ENCODE measurements at regions not wholly inside any gene's neighbourhood (a gene's known extent, or its start where the extent isn't known, plus 50 kb on each side); places are given as distances from the start of the nearest gene placed in this dataset.

GRCh38 chr5:113794981-113795380, 281.5 kb downstream of the YTHDC2 start:
- Histone ChIP-seq H3K36me3 (no peaks in the 10 kb centered on the region), H3K27me3 (no peaks in the 10 kb centered on the region), H3K4me1 (no peaks in the 10 kb centered on the region), H3K4me3 (no peak overlapping the region), H3K27ac (no peak overlapping the region), H3K9me3 (no peaks in the 10 kb centered on the region)
- ATAC-seq = no peak
- intact Hi-C loops (cut with DNase I) = no loop called here
- TF ChIP-seq CTCF (IDR thresholded peaks at IDR 0.05) = no peak
- WGBS, 2 donors = 83 to 87% methylated on average over 1 of the region's 1 CpG
- DNase-seq = no peak
- no peak for FAIRE-seq

- Histone ChIP-seq H3K27me3 (no peaks in the 10 kb centered on the region), H3K9me3 (no peaks in the 10 kb centered on the region), H3K36me3 (no peaks in the 10 kb centered on the region), H3K4me1 (no peaks in the 10 kb centered on the region), H3K4me3 (no peak overlapping the region), H3K27ac (no peak overlapping the region)
- no peak for FAIRE-seq
- ATAC-seq = no peak
- TF ChIP-seq CTCF (IDR thresholded peaks at IDR 0.05) = no peak
- DNase-seq = no peak
- intact Hi-C loops (cut with DNase I) = no loop called here
- 24 to 34% methylated on average over 3 of the region's 3 CpGs for WGBS, 2 donors
Measured at GRCh38 chr5:113800686-113801085, 287.2 kb downstream of the YTHDC2 start.

- 71 to 74% methylated on average over 4 of the region's 4 CpGs for WGBS, 2 donors
- Histone ChIP-seq H3K36me3 (no peaks in the 10 kb centered on the region), H3K9me3 (no peaks in the 10 kb centered on the region), H3K4me1 (no peaks in the 10 kb centered on the region), H3K27me3 (no peaks in the 10 kb centered on the region), H3K4me3 (no peak overlapping the region), H3K27ac (no peak overlapping the region)
- no peak for FAIRE-seq
- TF ChIP-seq CTCF (IDR thresholded peaks at IDR 0.05) = no peak
- DNase-seq = no peak
- intact Hi-C loops (cut with DNase I) = no loop called here
- ATAC-seq = no peak
Measured at GRCh38 chr5:113804264-113804663, 290.8 kb downstream of the YTHDC2 start.

- 78 to 82% methylated on average over 6 of the region's 6 CpGs for WGBS, 2 donors
- DNase-seq (no peak), ATAC-seq (no peak), FAIRE-seq (no peak)
- intact Hi-C loops (cut with DNase I) = no loop called here
- Histone ChIP-seq H3K4me1 (no peaks in the 10 kb centered on the region), H3K27me3 (no peaks in the 10 kb centered on the region), H3K4me3 (no peak overlapping the region), H3K36me3 (no peaks in the 10 kb centered on the region), H3K27ac (no peak overlapping the region), H3K9me3 (no peaks in the 10 kb centered on the region)
- no peak for TF ChIP-seq CTCF (IDR thresholded peaks at IDR 0.05)
Measured at GRCh38 chr5:113804943-113805342, 291.4 kb downstream of the YTHDC2 start.

GRCh38 chr5:113806250-113806649, 292.8 kb downstream of the YTHDC2 start:
- no peak for FAIRE-seq
- 18 to 21% methylated on average over 3 of the region's 3 CpGs for WGBS, 2 donors

More at GRCh38 chr5:113806250-113806649, 292.8 kb downstream of the YTHDC2 start:
- ATAC-seq (peak in 2 of 4 donors; percentile 22 to 30), DNase-seq (no peak)
- no peaks in the 10 kb centered on the region for H3K4me1 ChIP-seq
- H3K27ac ChIP-seq = no peak overlapping the region
- H3K9me3 ChIP-seq = no peaks in the 10 kb centered on the region
- TF ChIP-seq CTCF (IDR thresholded peaks at IDR 0.05) = no peak
- H3K36me3 ChIP-seq = no peaks in the 10 kb centered on the region
- intact Hi-C loops (cut with DNase I) = no loop called here
- no peak overlapping the region for H3K4me3 ChIP-seq
- no peaks in the 10 kb centered on the region for H3K27me3 ChIP-seq
